NCI-H1694 (cell line): ENCODE measurements at regions not wholly inside any gene's neighbourhood (a gene's known extent, or its start where the extent isn't known, plus 50 kb on each side); places are given as distances from the start of the nearest gene placed in this dataset.
"Not testable (repeated sequence)": the region's sequence is repeated elsewhere in the genome, so short reads cannot be mapped to it uniquely, and the experiment has no call there.

Experiments
- DNase-seq: peaks from one replicate; lab custom pipeline; 2025; lab: John Stamatoyannopoulos, UW

DNA sequence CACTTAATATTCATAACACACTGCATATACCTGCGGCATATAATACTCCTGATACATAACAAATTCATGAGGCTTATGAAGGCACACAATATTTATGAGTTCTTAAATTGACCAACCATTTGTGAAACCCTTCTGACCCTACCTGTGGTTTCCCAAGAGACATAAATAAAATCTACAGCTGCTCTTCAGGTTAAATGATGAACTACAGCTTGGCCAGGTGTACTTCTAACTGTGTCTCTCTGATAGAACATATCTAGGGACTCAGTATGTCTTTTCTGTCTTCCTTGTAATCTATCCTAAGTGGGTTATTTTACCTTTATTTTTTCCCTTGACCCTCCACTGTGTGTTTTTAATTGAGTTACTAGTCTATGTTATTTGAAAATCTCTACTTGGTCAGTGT lies 189.9 kb upstream of the UFM1 start:
- no peak for DNase-seq

DNA sequence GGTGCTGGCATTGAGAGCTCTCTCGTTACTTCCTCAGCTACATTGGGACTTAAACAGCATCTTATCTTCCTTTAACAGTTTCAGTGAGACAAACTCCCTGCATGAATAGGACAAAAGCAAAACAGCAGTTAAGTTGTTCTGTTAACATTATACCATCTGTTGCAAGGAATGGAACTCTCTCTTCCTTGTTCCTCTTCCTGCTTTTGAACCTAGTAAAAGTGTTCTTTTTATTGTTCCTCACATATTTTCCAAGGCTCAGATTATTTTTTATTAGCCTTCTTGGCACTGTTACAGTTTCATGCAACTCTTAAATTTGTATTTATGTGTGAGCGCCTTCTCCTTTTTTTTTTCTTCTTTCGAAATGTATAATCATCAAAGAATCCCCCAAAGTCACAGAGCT lies 202.6 kb upstream of the UFM1 start:
- DNase-seq = no peak

DNA sequence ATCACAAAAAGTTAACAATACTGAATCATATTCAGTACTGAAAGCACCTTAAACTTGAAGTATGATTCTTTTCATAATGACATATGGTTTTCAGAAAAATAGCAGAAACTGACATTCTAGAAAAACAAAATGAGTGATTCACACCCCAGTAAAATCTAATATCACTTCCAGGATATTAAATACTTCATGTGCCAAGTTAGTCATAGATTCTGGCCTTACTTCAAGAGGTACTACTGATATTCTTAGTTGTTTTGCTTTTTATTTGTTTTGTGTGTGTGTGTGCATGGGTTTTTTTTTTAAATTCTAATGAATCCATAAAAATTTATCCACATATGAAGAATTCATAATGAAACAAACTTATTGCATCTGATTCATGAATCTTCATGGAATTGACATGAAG lies 207.9 kb upstream of the UFM1 start:
- no peak for DNase-seq

DNA sequence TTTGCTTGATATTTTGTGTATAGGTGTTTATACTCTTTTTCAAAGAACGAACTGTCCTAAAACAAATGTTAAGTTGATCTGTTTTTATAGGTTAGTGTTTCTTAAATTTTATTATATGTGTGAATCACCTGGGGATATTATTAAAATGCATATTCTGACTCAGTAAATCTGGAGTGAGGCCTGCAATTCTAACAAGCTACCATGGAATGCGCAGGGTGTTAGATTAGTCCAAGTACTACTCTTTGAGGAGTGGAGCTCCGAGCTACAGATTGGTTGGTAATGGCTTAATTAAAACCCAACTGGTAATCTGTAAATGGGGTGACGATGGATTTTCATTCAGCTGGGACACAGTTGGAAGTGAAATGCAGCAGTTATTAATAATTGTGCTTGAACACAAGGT lies 214.1 kb upstream of the UFM1 start:
- no peak for DNase-seq

DNA sequence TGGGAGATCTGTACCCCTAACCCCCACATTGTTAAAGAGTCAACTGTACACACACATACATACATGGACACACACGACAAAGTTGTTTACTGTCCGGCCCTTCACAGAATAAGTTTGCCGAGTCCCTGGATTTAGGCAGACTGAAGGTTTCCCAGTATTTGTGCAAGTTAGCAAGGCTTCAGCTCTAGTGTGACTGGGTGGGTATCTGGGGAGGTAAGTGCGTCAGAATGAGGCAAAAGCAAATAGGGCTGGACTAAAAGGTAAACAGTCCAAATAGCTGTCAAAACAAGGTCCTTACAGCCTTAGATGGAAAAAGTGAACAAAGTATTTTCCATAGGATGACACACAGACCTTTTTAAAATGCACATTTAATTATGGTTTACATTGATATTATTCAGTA lies 228.4 kb upstream of the UFM1 start:
- no peak for DNase-seq

DNA sequence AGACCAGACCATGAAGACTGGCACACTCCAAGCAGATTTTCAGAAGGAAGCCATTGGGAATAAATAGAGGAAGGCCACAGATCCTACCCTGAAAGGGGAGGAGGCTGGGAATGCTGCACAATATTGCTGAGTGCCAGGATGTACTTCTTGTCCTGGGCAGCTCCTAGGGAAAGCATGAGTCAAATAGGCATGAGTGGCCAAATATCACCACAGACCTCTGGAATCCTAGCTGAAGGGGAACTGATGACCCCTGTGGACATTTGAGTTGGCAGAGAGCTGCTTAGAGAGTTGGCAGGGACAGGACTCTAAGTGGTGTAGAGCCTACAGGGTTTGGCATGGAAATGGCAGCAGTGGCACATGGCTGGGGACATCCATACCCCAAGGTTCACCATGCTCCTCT lies 234.3 kb upstream of the TRPC4 start:
- DNase-seq = no peak

DNA sequence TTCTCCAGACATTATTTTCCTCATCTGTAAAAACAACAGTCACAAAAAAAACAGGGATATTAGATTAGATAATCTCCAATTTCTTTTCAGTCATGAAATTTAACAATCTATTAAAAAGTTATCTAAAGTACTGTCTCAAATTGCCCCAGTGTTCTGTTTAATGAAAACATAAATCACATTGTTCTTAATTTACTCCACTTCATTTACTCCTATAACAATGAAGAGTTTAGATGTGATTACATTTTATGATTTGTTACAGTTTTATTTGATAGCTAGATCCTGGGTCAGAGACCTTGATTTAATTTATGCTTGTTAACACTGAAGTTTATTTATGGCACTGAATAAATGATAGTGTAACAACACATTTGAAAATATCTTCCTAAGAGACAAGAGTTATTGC lies 230.2 kb upstream of the TRPC4 start:
- no peak for DNase-seq

DNA sequence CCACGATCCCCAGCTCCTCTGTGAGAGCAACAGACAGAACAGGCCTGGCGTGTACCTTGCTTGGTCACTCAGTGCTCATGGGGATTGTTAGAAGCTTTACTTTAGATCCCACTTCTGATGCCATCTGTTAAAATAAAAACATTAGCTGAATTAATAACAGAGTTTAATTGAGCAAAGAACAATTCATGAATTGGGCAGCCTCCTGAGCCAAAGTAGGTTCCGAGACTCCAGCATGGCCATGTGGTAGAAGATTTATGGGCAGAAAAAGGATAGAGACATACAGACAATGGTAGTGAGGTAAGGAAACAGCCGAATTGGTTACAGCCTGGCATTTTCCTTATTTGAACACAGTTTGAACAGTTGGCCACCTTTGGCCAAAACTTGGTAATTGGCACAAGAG lies 223.9 kb upstream of the TRPC4 start:
- DNase-seq = no peak

DNA sequence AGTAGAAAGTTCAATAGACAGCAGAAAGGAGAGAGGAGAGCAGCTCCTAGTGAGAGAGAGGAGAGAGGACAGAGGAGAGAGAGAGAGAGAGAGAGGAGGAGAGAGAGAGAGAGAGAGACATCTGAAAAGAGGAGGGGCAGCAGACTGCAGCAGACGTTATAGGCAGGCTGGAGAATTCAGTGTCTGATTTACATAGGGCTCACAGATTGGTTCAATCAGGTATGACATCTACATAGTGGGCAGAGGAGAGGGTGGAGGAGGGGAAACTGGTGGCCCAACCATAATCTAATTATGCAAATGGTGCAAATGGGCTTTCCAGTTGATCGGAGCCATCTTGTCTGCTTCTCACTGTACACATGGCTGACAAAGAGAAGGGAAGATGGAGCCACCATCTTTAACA lies 221.3 kb upstream of the TRPC4 start:
- DNase-seq = no peak

DNA sequence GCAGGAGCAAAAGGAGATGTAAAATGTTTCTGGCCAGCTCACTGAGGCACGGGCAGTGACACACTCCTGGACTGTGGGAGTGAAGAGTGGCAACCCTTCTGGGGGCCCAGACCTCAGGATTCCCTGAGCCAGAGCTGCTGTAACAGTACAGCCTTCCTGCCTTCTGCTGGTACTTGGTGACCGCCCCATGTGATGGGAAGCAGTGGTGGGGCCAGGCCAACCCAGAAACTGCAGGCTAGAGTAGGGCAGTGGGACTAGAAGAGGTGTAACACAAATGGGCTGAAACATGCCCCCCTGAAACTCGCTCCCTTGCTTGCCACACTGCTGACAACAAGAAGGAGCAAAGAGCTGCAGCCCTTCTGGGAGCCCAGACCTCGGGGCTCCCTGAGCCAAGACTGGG lies 217.1 kb upstream of the TRPC4 start:
- DNase-seq = no peak

DNA sequence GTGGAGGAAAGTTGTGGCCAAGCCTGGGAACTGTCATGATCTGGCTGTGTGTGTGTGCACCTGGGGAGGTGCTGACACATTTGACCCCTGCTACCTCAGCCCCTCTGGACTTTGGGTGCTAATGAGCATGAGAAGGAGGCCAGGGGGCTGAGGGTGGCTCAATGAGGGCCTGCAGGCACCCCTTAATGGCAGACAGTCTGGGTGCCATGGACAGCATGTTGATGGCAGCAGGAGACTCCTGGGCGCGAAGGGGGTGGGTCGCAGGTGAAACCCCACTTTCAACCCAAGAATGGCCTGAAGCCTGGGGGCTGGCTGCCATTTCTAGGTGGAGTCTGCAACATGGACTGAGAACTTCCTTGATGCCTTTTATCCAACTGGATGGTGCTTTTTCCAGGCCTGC lies 216.4 kb upstream of the TRPC4 start:
- no peak for DNase-seq

DNA sequence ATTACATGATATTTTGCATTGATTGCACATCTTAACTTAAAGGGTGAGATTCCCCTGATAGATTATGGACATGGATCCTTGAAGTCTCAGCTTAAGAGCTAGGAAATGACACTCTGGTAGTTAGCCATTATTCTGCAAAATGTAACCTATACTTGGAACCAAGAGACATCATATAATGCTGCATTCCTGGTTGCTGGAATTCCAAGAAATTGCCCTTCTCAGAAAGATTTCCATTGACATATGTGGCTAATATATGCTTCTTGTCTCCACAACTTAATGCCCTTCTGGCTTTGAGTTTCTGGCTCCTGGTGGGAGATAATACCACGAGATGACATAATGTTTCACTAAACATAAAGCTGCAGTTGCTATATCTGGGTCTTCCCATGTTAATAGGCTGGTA lies 204.4 kb upstream of the TRPC4 start:
- DNase-seq = no peak

DNA sequence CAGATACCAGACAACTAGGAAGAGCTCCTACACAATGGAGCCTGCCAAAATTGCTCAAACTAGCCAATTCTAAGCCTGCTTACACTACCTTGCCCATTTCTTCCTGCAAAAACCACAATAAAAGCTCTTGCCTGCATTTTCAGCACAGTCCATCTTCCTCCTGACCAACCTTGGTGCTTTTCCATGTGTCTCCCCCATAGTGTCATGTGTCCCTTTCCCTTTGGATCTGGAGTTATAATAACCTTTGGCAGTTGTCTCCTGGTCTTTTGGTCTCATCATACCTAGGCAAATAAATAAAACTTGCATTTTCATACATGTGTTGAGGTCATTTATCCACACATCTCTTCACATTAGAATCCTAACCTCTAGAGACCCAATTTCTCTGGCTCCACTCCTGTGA lies 203.1 kb upstream of the TRPC4 start:
- no peak for DNase-seq

DNA sequence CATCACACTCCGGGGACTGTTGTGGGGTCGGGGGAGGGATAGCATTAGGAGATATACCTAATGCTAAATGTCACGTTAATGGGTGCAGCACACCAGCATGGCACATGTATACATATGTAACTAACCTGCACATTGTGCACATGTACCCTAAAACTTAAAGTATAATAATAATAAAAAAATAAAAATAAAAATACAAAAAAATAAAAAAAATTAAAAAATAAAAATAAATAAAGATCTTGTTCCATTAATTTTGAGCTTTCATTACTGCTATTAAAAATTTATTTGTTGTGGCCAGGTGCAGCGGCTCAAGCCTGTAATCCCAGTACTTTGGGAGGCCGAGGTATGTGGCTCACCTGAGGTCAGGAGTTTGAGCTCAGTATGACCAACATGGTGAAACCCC lies 201.8 kb upstream of the TRPC4 start:
- DNase-seq = not testable (repeated sequence)

DNA sequence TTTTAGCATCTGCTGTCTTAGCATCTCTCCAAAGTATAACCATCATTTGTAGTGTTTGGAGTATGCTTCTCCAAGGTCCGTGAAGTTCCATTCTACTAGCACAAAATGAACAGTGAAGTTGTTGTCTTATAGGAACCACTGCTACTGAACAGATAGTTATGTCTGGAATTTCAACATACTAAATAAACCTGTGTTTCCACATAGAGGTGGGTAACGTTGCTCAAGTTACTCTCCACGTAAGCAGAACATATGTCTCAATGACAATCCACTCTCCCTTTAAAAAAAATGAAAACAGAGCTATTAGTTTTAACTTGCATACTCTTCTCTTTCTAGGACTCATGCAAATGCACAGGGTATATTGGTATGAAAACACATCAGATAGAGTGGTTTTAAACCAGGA lies 184.3 kb upstream of the TRPC4 start:
- no peak for DNase-seq

DNA sequence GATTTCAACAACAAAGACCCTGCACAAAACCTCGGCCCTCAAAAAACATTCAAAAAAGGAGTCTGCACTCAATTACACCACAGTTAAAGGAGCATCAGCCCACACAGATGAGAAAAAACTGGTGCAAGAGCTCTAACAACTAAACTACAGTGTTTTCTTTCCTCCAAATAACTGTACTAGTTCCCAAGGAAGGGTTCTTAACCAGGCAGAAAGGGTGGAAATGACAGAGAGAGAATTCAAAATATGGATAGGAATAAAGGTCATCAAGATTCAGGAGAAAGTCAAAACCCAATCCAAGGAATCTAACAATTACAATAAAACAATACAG lies 176.4 kb upstream of the TRPC4 start:
- DNase-seq = no peak

DNA sequence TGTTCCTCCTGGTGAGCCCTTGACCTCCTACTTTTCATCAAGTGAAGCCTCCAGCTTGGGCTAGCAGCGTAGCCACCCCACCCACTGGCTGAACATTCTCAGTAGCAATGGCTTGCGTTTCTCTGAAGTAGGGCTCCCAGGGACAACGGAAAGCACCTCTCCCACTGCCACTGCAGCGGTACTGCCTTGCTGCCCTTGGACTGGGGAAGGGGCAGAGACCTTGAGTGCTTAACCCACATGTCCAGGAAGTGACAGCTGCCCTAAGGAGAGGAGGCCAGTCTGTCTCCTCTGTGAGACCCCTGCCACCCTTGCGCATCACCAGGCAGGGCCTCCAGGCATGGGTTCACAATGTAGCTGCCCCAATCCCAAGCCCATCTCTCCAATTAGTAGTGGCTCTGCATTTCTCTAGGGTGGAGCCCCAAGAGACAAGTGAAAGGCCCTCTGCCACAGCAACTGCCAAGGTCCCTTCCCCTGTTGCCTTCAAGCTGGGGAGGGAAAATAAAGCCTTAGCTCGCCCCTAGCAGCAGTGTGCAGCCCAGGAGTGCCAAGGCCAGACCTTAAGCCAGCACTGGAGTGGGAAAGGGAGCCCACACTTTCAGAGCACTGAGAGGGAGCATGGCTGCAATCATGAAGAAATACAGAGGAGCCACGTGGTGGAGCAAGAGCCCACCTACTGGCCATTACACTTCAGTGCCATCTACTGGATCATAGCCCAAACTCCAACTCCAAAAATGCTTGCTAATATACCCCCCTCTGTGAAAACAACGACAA lies 175.9 kb upstream of the TRPC4 start:
- DNase-seq = no peak

DNA sequence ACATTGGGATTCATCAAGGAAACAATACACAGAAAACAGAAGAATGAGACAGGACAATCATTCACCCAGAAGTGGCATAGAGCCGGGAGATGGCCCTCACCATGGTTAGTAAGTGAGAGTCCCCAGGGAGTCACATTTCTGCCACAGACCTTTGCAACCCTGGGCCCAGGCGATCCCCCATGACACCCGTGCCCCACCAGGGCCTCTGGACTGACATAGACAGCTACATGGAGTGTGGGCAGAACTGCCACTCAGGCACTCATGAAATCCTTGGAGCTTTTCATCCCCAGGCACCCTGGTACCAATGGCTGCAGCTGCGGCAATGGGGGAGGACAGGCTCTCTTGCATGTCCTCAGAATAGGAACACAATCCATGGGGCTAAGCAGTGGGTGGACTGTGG lies 174.5 kb upstream of the TRPC4 start:
- no peak for DNase-seq

DNA sequence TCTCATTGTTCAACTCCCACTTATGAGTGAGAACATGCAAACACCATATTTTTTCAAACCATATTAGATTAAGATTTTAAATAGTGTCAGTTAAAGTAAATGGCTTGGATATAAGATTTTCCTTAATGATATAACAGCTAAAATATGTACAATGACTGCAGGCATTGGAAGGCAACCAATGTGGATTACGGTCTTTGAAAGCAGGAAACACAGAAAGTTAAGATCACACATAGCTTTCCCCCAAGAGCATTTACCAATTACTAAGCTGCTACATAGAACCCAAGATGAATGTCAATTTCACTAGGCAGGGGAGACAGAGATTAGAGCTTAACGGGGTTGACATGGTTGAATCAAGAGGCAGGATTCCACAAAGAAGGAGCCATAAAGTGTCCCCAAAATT lies 173.2 kb upstream of the TRPC4 start:
- DNase-seq = no peak

DNA sequence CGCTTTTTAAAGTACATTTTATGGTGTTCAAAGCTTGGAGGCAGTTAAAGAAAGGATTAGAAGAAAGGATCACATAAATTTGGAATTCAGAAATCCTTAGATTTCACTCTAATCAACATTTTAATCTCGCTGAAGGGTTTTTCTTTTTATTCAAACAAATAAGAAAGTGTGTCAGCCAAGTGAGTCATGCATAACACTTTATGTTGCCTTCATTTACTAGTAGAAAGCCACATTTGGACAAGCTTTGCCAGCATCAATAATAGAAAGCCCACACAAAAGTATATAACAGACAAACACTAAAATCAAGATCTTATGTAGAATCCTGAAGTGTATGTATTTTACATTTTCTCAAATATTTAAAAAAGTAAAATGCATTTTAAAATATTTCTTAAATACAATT lies 154.9 kb upstream of the TRPC4 start:
- no peak for DNase-seq

DNA sequence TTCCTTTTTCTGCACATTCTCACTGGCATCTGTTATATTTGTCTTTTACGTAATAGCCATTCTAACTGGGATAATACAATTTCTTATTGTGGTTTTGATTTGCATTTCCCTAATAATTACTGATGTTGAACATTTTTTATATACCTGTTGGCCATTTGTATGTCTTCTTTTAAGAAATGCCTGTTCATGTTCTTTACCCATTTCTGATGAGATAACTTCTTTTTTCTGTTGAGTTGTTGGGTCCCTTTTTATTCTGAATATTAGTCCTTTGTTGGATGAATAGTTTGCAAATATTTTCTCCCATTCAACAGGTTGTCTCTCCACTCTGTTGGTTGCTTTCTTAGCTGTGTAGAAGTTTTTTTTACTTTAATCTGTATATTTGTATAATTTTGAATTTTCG lies 147.7 kb upstream of the TRPC4 start:
- DNase-seq = no peak

DNA sequence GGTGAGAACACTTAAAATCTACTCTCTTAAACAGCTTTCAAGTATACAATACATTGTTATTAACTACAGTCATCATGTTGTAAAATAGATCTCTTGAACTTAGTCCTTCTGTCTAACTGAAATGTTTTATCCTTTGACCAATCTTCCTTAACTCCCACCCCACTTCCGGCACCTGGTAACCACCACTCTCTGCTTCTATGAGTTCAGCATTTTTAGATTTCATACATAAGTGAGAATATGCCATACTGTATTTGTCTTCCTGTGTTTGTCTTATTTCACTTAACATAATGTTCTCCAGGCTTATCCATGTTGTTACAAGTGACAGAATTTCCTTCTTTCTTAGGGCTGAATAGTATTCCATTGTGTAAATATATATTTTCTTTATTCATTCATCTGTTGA lies 144.1 kb upstream of the TRPC4 start:
- DNase-seq = no peak

DNA sequence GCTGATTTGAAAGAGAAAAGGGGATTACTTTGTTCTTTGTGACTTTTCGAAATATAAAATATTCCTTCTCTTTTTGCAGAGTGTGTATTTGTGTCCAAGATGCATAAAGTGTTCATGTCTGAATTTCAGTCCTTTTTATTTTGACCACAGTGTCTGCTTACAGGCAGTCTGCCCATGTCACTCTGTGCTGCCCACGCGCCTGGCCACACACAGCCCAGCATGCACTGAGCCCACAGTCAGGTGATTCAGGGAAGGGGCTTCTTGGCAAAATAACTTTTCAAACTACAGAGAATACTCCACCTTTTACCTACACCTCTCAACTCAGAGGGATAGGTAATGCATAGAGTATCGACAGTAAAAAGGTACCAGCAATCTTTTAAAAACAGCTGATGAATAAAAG lies 142.5 kb upstream of the TRPC4 start:
- DNase-seq = no peak

DNA sequence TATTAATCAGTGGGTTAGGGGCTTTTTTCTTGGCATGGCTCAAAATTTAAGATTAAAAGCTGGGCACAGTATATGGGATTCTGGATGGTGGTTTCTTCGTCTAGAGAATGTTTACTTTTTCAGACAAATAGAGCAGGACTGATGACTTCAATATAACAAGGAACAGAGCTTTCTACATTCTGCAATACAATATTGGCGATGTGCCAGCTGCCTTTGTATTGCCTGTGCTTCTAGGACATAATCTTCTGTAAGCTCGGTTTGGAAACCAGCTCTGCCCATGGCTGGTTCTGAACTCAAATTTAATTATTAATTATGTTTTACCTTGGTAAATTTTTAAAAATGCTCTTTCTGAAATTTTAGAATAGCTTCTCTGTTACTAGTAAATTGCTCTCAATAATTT lies 139.1 kb upstream of the TRPC4 start:
- no peak for DNase-seq

DNA sequence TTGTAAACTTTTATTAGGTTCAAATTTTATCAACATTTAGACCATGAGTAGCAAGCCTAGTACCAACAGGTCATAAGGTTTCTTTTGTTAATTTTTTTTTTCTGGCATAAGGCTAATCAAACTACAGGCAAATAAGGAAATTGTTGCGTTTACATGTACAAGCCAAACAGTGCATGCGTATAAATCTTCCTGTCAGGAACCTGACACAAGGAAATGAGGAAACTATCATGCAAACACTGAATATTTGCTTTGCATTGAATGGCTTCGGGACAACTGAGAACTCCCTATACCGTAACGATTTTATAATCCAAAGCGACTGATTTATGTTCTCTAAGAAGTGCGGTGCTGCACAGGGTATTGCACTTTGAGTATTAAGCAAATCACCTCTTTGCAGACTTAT lies 133.0 kb upstream of the TRPC4 start:
- no peak for DNase-seq
